ENCODE measurements at regions not wholly inside any gene's neighbourhood (a gene's known extent, or its start where the extent isn't known, plus 50 kb on each side); places are given as distances from the start of the nearest gene placed in this dataset.

- H3K9me3 ChIP-seq (ENCODE audit: insufficient read depth, low read depth, low read length) = no peaks in the 10 kb centered on the region
- H3K9ac ChIP-seq (ENCODE audit: low read depth, low read length, poor library complexity, severe bottlenecking) = no peak overlapping the region
- no peaks in the 10 kb centered on the region for H3K36me3 ChIP-seq (ENCODE audit: insufficient read depth, low read length)
- no peak overlapping the region for H2AFZ ChIP-seq (ENCODE audit: low read length)
- no peaks in the 10 kb centered on the region for H3F3A ChIP-seq (ENCODE audit: low read depth)
- no peaks in the 10 kb centered on the region for H3K4me1 ChIP-seq (ENCODE audit: insufficient read depth, low read length, poor library complexity, severe bottlenecking)
- H4K20me1 ChIP-seq (ENCODE audit: insufficient read depth, low read length, poor library complexity, severe bottlenecking) = no peaks in the 10 kb centered on the region
- no peaks in the 10 kb centered on the region for H3K27me3 ChIP-seq (ENCODE audit: insufficient read depth, low read length, poor library complexity, severe bottlenecking)
- no peaks in the 10 kb centered on the region for H3K79me2 ChIP-seq (ENCODE audit: insufficient read depth, low read length)
- no peak for TF ChIP-seq EZH2phosphoT487 (IDR thresholded peaks at IDR 0.05; ENCODE audit: borderline replicate concordance)
- TF ChIP-seq CTCF (conservative IDR thresholded peaks at IDR 0.05; ENCODE audit: low read length) = no peak
- H3K4me3 ChIP-seq (ENCODE audit: low read length, poor library complexity, severe bottlenecking) = no peak overlapping the region
- no peak overlapping the region for H3K4me2 ChIP-seq (ENCODE audit: low read depth, low read length, poor library complexity, severe bottlenecking)
- H3K9me2 ChIP-seq (replicated peaks; ENCODE audit: low read depth, low read length) = no peaks in the 10 kb centered on the region
These were observed 561.3 kb upstream of the JAG1 start for GRCh38 chr20:11235058-11235457.

DNA sequence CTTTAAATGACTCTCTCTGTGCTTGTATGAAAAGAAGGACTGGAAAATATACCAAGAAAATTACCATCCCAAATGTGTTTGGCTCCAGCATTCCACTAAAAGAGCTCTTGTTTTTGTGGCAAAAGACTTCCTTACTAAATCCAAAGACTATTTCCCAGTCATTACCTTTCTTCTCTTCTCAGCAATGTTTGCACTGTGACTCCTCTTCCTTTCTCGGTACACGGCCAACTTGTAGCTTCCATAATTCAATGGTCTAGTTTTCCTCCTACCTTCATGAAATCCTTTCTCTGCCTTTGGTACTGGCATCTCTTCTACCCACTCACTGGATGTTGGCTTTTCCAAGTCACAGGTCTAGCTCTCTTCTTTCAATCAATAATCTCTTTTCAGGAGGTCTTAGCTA, 568.5 kb upstream of the JAG1 start:
- Histone ChIP-seq H3K4me3 (ENCODE audit: low read length, poor library complexity, severe bottlenecking) (no peak overlapping the region), H3K9me3 (ENCODE audit: insufficient read depth, low read depth, low read length) (no peaks in the 10 kb centered on the region), H2AFZ (ENCODE audit: low read length) (no peak overlapping the region), H3K4me2 (ENCODE audit: low read depth, low read length, poor library complexity, severe bottlenecking) (no peak overlapping the region), H3K9me2 (replicated peaks; ENCODE audit: low read depth, low read length) (no peaks in the 10 kb centered on the region), H3K36me3 (ENCODE audit: insufficient read depth, low read length) (no peaks in the 10 kb centered on the region), H3K9ac (ENCODE audit: low read depth, low read length, poor library complexity, severe bottlenecking) (no peak overlapping the region), H4K20me1 (ENCODE audit: insufficient read depth, low read length, poor library complexity, severe bottlenecking) (no peaks in the 10 kb centered on the region), H3K27me3 (ENCODE audit: insufficient read depth, low read length, poor library complexity, severe bottlenecking) (no peaks in the 10 kb centered on the region), H3F3A (ENCODE audit: low read depth) (no peaks in the 10 kb centered on the region), H3K79me2 (ENCODE audit: insufficient read depth, low read length) (no peaks in the 10 kb centered on the region), H3K4me1 (ENCODE audit: insufficient read depth, low read length, poor library complexity, severe bottlenecking) (no peaks in the 10 kb centered on the region)
- TF ChIP-seq EZH2phosphoT487 (IDR thresholded peaks at IDR 0.05; ENCODE audit: borderline replicate concordance) (no peak), CTCF (conservative IDR thresholded peaks at IDR 0.05; ENCODE audit: low read length) (no peak)

DNA sequence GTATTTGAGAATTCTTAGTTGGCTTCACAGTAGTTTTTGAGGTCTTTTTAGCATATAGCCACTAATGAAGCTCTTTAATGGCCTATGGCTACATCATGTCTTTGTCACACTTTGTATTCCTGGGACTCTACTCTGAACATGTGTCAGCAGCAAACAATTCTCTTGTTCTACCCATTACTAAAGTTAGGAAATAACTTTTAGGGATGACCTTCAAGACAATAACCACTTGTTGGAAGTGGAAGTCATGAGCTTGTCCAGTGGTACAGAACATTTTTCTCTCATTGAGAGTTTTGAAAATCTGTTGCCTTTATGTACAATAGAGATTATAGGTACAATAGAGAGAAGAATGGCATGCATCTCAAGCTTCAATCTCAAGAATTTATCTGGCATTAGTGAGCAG, 571.6 kb upstream of the JAG1 start:
- Histone ChIP-seq H3K79me2 (ENCODE audit: insufficient read depth, low read length) (no peaks in the 10 kb centered on the region), H3K4me3 (ENCODE audit: low read length, poor library complexity, severe bottlenecking) (no peak overlapping the region), H3K9ac (ENCODE audit: low read depth, low read length, poor library complexity, severe bottlenecking) (no peak overlapping the region), H3K4me1 (ENCODE audit: insufficient read depth, low read length, poor library complexity, severe bottlenecking) (no peaks in the 10 kb centered on the region), H3K36me3 (ENCODE audit: insufficient read depth, low read length) (no peaks in the 10 kb centered on the region), H3K27me3 (ENCODE audit: insufficient read depth, low read length, poor library complexity, severe bottlenecking) (no peaks in the 10 kb centered on the region), H3K9me3 (ENCODE audit: insufficient read depth, low read depth, low read length) (no peaks in the 10 kb centered on the region), H2AFZ (ENCODE audit: low read length) (no peak overlapping the region), H4K20me1 (ENCODE audit: insufficient read depth, low read length, poor library complexity, severe bottlenecking) (no peaks in the 10 kb centered on the region), H3K9me2 (replicated peaks; ENCODE audit: low read depth, low read length) (no peaks in the 10 kb centered on the region), H3F3A (ENCODE audit: low read depth) (no peaks in the 10 kb centered on the region), H3K4me2 (ENCODE audit: low read depth, low read length, poor library complexity, severe bottlenecking) (no peak overlapping the region)
- TF ChIP-seq EZH2phosphoT487 (IDR thresholded peaks at IDR 0.05; ENCODE audit: borderline replicate concordance) = no peak
- TF ChIP-seq CTCF (conservative IDR thresholded peaks at IDR 0.05; ENCODE audit: low read length) = no peak
